ENCODE measurements at regions not wholly inside any gene's neighbourhood (a gene's known extent, or its start where the extent isn't known, plus 50 kb on each side); places are given as distances from the start of the nearest gene placed in this dataset.

DNA sequence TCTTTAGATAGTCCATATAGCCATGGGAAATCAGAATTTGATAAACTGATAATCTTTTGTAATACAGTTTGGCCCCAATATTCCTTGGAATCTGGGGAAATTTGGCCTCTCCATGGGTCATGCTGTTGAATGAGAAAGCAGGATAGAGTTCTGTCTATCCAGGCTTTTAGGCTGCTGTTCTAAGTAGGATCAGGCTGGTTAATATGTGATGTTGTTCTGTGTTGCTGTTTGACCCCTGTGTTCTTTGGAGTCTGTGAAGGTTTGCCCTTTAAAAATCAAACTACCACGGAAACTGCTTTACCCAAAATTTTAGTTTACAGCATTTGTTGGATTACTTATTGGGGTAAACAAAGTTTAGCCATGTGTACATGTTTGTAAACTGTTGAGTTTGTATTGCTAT is 114.5 kb downstream of the ZNF330 start:
- H3K27me3 ChIP-seq (ENCODE audit: insufficient read depth, low read length), result no peaks in the 10 kb centered on the region
- H4K20me1 ChIP-seq (ENCODE audit: insufficient read depth, low read length), result no peaks in the 10 kb centered on the region
- no peak for TF ChIP-seq CTCF (IDR thresholded peaks at IDR 0.05; ENCODE audit: extremely low read depth, low read depth, low read length)
- no peak overlapping the region for H3K27ac ChIP-seq (ENCODE audit: low read depth, low read length)
- no peak overlapping the region for H3K4me3 ChIP-seq (ENCODE audit: insufficient read depth, low read length)
- H3K79me2 ChIP-seq (ENCODE audit: insufficient read depth, low read length), result no peaks in the 10 kb centered on the region
- H3K4me2 ChIP-seq (ENCODE audit: insufficient read depth, low read length), result no peak overlapping the region
- peaks cover 11% of the 10 kb centered on the region for H3K4me1 ChIP-seq (ENCODE audit: insufficient read depth, low read length)
- no peaks in the 10 kb centered on the region for H3K36me3 ChIP-seq (ENCODE audit: insufficient read depth, low read length)
- H2AFZ ChIP-seq (ENCODE audit: low read length), result no peak overlapping the region
- DNase-seq (ENCODE audit: insufficient read length, low spot score, missing footprints), result no peak
- H3K9me3 ChIP-seq (ENCODE audit: low read depth, low read length), result no peaks in the 10 kb centered on the region

- H3K79me2 ChIP-seq (ENCODE audit: insufficient read depth, low read length), result no peaks in the 10 kb centered on the region
- TF ChIP-seq CTCF (IDR thresholded peaks at IDR 0.05; ENCODE audit: extremely low read depth, low read depth, low read length), result no peak
- no peak overlapping the region for H3K27ac ChIP-seq (ENCODE audit: low read depth, low read length)
- no peaks in the 10 kb centered on the region for H4K20me1 ChIP-seq (ENCODE audit: insufficient read depth, low read length)
- H3K36me3 ChIP-seq (ENCODE audit: insufficient read depth, low read length), result no peaks in the 10 kb centered on the region
- H3K4me2 ChIP-seq (ENCODE audit: insufficient read depth, low read length), result no peak overlapping the region
- no peaks in the 10 kb centered on the region for H3K27me3 ChIP-seq (ENCODE audit: insufficient read depth, low read length)
- H3K9me3 ChIP-seq (ENCODE audit: low read depth, low read length), result no peaks in the 10 kb centered on the region
- no peak overlapping the region for H3K4me3 ChIP-seq (ENCODE audit: insufficient read depth, low read length)
- H3K4me1 ChIP-seq (ENCODE audit: insufficient read depth, low read length), result peaks cover 8% of the 10 kb centered on the region
- DNase-seq (ENCODE audit: insufficient read length, low spot score, missing footprints), result no peak
- H2AFZ ChIP-seq (ENCODE audit: low read length), result no peak overlapping the region
Observed at GRCh38 chr4:141338238-141338637, 117.5 kb downstream of the ZNF330 start.

- no peaks in the 10 kb centered on the region for H3K9me3 ChIP-seq (ENCODE audit: low read depth, low read length)
- no peak overlapping the region for H2AFZ ChIP-seq (ENCODE audit: low read length)
- no peaks in the 10 kb centered on the region for H4K20me1 ChIP-seq (ENCODE audit: insufficient read depth, low read length)
- H3K27ac ChIP-seq (ENCODE audit: low read depth, low read length), result no peak overlapping the region
- H3K4me3 ChIP-seq (ENCODE audit: insufficient read depth, low read length), result no peak overlapping the region
- H3K36me3 ChIP-seq (ENCODE audit: insufficient read depth, low read length), result no peaks in the 10 kb centered on the region
- DNase-seq (ENCODE audit: insufficient read length, low spot score, missing footprints), result no peak
- no peaks in the 10 kb centered on the region for H3K79me2 ChIP-seq (ENCODE audit: insufficient read depth, low read length)
- no peaks in the 10 kb centered on the region for H3K27me3 ChIP-seq (ENCODE audit: insufficient read depth, low read length)
- TF ChIP-seq CTCF (IDR thresholded peaks at IDR 0.05; ENCODE audit: extremely low read depth, low read depth, low read length), result no peak
- no peak overlapping the region for H3K4me2 ChIP-seq (ENCODE audit: insufficient read depth, low read length)
- peaks cover 2% of the 10 kb centered on the region for H3K4me1 ChIP-seq (ENCODE audit: insufficient read depth, low read length)
Observed at GRCh38 chr4:141339391-141339790, 118.7 kb downstream of the ZNF330 start.

DNA sequence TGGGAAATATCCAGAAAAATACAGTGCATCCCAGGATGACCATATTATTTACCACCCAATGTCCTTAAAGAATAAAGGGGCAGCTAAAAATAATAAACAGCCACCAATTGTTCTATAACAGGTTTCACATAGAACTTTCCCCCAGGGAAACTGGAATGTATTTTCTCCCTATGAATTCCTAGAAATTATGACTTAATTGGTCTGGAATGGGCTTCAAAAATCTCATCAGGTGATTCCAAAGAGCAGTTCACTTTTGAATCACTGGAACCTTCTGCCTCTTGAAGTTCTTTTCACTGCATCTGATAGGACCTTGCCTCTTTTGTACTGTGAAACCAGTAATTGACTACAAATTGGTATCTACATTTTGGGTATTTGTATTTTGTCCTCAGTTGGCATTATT is 119.3 kb downstream of the ZNF330 start:
- Histone ChIP-seq H3K27ac (ENCODE audit: low read depth, low read length) (no peak overlapping the region), H3K4me1 (ENCODE audit: insufficient read depth, low read length) (no peaks in the 10 kb centered on the region), H2AFZ (ENCODE audit: low read length) (no peak overlapping the region), H4K20me1 (ENCODE audit: insufficient read depth, low read length) (no peaks in the 10 kb centered on the region), H3K36me3 (ENCODE audit: insufficient read depth, low read length) (no peaks in the 10 kb centered on the region), H3K79me2 (ENCODE audit: insufficient read depth, low read length) (no peaks in the 10 kb centered on the region), H3K9me3 (ENCODE audit: low read depth, low read length) (no peaks in the 10 kb centered on the region), H3K4me2 (ENCODE audit: insufficient read depth, low read length) (no peak overlapping the region), H3K4me3 (ENCODE audit: insufficient read depth, low read length) (no peak overlapping the region), H3K27me3 (ENCODE audit: insufficient read depth, low read length) (no peaks in the 10 kb centered on the region)
- TF ChIP-seq CTCF (IDR thresholded peaks at IDR 0.05; ENCODE audit: extremely low read depth, low read depth, low read length), result no peak
- no peak for DNase-seq (ENCODE audit: insufficient read length, low spot score, missing footprints)
